ENCODE measurements at regions not wholly inside any gene's neighbourhood (a gene's known extent, or its start where the extent isn't known, plus 50 kb on each side); places are given as distances from the start of the nearest gene placed in this dataset.
"Not testable (repeated sequence)": the region's sequence is repeated elsewhere in the genome, so short reads cannot be mapped to it uniquely, and the experiment has no call there.

DNA sequence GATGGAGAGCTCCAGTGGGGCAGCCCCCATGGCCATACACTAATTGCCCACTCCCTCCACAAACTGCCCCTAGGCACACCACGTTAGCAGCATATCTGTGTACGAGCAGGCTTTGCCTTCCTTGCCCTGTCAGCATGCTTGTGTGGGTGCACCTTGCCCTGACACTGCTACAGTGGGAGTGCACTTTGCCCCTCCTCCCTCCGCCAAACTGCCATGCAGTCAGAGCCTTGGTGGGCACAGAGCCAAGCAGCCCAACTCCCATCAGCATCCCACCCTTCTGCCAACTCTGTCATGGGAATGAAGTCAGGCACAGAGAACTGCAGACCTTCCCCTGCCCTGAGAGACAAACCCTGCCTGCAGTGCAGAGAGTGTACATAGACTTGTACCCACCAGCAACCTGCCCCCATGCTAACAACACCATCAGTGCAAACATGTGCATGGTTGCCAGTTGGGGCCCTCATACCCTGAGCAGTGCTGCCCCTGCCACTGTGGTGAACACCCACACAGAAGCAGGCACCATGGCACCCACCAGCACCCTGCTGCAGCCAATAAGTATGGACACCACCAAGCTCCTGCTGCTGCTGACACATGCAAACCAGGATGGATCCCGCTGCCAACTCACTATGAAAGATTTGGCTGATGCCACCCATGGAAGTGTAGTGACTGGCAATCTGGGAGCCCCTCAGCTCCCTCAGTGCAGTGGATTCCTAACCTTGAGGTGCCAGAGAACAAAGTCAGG, 1197.7 kb upstream of the CELF2 start:
- no peak for DNase-seq
- Histone ChIP-seq H3K27me3 (ENCODE audit: control insufficient read depth, insufficient read depth, low read length) (no peaks in the 10 kb centered on the region), H3K36me3 (replicated peaks; ENCODE audit: control insufficient read depth, insufficient read depth, low read length) (no peaks in the 10 kb centered on the region), H3K4me3 (ENCODE audit: insufficient read depth, low read depth, low read length) (no peak overlapping the region)

DNA sequence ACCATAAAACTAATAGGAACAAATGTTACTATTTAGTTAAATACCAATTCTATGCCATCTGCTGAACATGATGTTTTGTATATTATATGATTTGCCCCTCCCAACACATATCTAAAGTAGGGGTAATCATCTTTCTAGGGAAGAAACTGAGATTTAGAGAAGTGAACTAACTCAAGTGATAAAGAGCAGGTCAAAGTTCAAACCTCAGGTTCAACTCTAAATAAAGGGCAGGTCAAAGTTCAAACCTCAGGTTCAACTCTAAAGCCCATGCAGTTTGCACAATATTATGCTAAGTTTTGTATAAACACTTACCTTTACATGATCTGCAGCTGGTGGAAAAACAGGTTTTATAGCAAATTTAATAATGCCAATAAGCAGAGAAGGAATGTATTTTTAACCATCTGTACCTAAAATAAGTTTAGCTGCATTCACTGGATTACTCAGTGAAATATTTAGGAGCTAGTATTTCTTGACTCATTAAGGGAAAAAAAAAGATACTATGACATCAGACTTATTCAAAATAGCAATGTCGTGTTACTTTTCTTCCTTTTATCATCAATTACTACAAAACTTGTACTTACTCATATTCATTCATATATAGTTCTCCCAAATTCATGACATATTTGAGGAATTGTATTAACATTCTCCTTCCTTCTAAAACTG, 1194.3 kb upstream of the CELF2 start:
- H3K4me3 ChIP-seq (ENCODE audit: insufficient read depth, low read depth, low read length): no peak overlapping the region
- no peaks in the 10 kb centered on the region for H3K36me3 ChIP-seq (replicated peaks; ENCODE audit: control insufficient read depth, insufficient read depth, low read length)
- DNase-seq: no peak
- H3K27me3 ChIP-seq (ENCODE audit: control insufficient read depth, insufficient read depth, low read length): no peaks in the 10 kb centered on the region

DNA sequence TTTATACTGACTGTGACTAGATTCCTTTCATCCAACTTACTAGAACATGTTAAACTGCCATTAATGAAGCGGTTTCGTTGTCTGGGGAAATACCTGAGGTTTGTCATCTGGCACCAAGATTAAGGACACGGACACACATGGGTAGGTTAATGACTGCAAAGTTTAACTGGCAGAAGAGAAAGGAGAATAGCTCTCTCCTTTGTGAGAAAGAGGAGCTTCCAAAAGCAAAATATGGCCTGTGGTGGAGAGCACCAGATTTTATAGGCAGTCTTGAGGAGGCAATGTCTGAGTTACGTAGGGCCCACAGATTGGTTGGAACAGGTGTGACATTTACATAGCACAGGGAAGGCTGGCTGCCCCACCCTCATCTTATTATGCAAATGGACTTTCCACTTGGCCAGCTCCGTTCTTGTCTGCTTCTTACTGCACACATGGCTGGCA, 1193.0 kb upstream of the CELF2 start:
- Histone ChIP-seq H3K27me3 (ENCODE audit: control insufficient read depth, insufficient read depth, low read length) (no peaks in the 10 kb centered on the region), H3K36me3 (replicated peaks; ENCODE audit: control insufficient read depth, insufficient read depth, low read length) (no peaks in the 10 kb centered on the region), H3K4me3 (ENCODE audit: insufficient read depth, low read depth, low read length) (no peak overlapping the region)
- no peak for DNase-seq

DNA sequence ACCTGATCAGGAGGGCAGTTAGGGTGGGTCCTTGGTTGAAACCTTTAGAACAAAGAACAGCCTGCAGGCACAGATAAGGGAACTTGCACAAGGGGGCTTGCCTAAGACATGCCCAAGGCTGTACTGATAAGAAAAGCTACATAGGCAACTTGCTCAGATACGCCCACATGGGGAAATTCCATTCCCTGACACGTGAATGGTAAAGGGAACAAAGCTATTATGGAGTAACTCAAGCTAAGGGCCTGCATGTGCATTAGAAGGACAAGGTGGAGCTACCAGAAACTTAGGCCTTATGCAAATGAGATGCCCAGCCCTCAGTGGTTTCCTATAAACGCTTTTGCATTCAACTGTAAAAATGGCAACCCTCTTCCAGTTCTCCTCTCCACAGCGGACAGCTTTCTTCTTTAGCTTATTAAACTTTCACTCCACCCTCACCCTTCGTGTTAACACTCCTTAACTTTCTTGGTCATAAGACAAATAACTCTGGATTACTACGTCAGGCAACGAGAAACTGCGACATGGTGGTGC, 1192.1 kb upstream of the CELF2 start:
- DNase-seq: no peak
- no peaks in the 10 kb centered on the region for H3K27me3 ChIP-seq (ENCODE audit: control insufficient read depth, insufficient read depth, low read length)
- H3K36me3 ChIP-seq (replicated peaks; ENCODE audit: control insufficient read depth, insufficient read depth, low read length): no peaks in the 10 kb centered on the region
- no peak overlapping the region for H3K4me3 ChIP-seq (ENCODE audit: insufficient read depth, low read depth, low read length)

DNA sequence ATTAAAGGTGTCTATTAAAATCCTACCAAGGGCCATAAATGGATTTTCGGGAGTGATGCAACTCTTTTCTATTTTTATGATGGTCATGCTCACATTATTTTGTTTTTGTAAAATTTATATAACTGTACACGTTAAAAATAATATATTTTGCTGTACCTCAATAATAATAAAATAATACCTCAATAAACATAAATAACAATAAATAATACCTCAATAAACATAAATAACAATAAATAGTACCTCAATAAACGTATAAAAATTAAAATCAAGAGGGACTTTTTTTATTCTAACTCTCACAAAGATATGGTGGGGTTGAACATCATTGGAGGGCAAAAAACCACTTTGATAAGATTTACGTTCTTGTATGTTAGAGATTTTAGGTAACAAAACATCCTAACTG, 1189.6 kb upstream of the CELF2 start:
- no peak for DNase-seq
- H3K36me3 ChIP-seq (replicated peaks; ENCODE audit: control insufficient read depth, insufficient read depth, low read length): no peaks in the 10 kb centered on the region
- H3K4me3 ChIP-seq (ENCODE audit: insufficient read depth, low read depth, low read length): no peak overlapping the region
- H3K27me3 ChIP-seq (ENCODE audit: control insufficient read depth, insufficient read depth, low read length): no peaks in the 10 kb centered on the region

DNA sequence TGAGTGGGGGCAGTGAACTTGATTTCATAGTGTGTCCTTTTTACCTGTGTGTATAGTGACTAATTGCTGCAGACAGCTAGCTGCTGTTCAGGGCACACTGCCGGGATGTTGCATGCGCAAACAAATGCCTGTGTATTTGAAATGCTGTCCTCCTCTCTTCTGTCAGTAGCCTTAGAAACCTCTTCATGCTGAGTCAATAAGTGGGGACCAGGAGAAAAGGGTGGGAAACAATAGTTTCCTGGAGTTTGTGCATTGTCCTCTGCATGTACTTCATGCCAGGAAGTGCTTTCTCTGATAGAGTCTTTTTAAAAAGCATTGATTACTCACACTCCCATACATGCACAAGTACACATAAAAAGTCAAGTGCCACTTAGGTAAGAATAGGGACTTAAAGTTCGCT, 1183.7 kb upstream of the CELF2 start:
- Histone ChIP-seq H3K36me3 (replicated peaks; ENCODE audit: control insufficient read depth, insufficient read depth, low read length) (no peaks in the 10 kb centered on the region), H3K27me3 (ENCODE audit: control insufficient read depth, insufficient read depth, low read length) (no peaks in the 10 kb centered on the region), H3K4me3 (ENCODE audit: insufficient read depth, low read depth, low read length) (no peak overlapping the region)
- peak; percentile 3 for DNase-seq

DNA sequence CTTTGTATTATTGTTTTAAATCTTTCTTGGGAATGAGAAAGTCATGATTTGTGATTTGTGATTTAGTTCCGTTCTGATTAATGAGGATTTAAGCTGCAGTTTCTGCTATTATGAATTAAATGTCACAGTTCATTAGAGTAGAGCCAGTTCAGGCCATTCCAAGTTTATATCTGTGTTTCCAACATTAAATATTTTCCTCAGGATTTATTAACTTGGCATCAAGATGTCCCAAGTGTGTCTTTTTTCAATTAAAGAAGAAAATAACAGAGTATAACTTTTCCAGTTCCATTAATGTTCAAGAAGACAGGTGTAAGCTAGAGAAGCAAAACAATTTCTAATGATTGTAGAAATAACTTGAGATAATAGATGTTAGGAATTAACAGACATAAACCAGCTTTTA, 1183.2 kb upstream of the CELF2 start:
- DNase-seq: no peak
- H3K4me3 ChIP-seq (ENCODE audit: insufficient read depth, low read depth, low read length): no peak overlapping the region
- no peaks in the 10 kb centered on the region for H3K27me3 ChIP-seq (ENCODE audit: control insufficient read depth, insufficient read depth, low read length)
- H3K36me3 ChIP-seq (replicated peaks; ENCODE audit: control insufficient read depth, insufficient read depth, low read length): no peaks in the 10 kb centered on the region

DNA sequence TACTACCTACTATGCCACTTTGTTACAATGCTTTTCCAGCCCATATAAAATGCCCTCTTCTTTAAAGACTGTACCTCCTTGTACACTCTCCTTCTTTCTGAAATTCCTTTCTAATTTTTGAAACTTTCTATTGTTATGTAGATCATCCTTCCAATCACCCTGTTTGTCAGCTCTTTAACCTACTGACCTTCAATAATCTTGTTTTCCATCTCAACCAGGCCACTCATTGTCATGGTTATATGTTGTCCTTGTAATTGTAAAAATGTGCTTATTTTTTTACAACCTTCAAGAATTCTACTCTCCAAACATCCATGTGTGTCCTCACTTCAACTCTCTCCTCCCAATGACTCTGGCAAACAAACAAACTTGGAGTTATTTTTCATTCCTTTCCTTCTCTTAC, 1172.6 kb upstream of the CELF2 start:
- Histone ChIP-seq H3K4me3 (ENCODE audit: insufficient read depth, low read depth, low read length) (no peak overlapping the region), H3K27me3 (ENCODE audit: control insufficient read depth, insufficient read depth, low read length) (no peaks in the 10 kb centered on the region), H3K36me3 (replicated peaks; ENCODE audit: control insufficient read depth, insufficient read depth, low read length) (no peaks in the 10 kb centered on the region)
- DNase-seq: no peak

DNA sequence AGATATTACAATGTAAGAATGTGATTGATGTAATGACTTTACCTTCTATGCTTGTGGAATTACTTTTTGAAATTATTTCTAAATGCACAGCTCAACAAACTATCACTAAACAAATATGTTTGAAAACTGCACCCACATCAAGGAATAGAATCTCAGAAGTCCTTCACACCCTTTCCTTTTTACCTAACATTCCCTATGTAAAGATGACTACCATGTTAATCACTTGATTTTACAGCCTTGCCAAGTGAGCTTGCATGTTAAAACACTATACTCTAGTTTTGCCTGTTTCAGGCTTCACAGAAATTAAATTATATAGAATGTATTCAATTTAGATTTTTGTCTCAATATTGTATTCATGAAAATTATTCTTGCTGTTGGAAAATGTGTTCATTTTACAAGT, 1169.4 kb upstream of the CELF2 start:
- no peaks in the 10 kb centered on the region for H3K36me3 ChIP-seq (replicated peaks; ENCODE audit: control insufficient read depth, insufficient read depth, low read length)
- no peaks in the 10 kb centered on the region for H3K27me3 ChIP-seq (ENCODE audit: control insufficient read depth, insufficient read depth, low read length)
- H3K4me3 ChIP-seq (ENCODE audit: insufficient read depth, low read depth, low read length): no peak overlapping the region
- DNase-seq: no peak

DNA sequence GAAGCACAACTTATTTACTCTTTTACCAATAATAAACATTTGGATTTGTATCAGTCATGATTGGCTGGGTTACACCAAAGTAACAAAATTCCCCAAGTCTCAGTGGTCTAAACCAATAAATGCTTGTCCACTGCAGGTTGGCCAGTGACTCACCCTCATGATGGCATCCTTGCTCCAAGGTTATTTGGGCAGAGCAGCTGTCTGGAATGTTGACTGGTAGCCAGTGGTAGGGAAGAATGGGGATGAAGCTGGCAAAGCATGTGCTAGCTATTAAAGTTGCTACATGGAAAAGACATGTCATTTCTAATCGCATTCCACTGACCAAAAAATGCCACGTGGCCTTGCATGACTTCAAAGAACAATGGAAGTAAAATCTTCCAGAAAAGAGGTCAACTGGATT, 1168.7 kb upstream of the CELF2 start:
- DNase-seq: no peak
- no peaks in the 10 kb centered on the region for H3K36me3 ChIP-seq (replicated peaks; ENCODE audit: control insufficient read depth, insufficient read depth, low read length)
- H3K27me3 ChIP-seq (ENCODE audit: control insufficient read depth, insufficient read depth, low read length): no peaks in the 10 kb centered on the region
- H3K4me3 ChIP-seq (ENCODE audit: insufficient read depth, low read depth, low read length): no peak overlapping the region

DNA sequence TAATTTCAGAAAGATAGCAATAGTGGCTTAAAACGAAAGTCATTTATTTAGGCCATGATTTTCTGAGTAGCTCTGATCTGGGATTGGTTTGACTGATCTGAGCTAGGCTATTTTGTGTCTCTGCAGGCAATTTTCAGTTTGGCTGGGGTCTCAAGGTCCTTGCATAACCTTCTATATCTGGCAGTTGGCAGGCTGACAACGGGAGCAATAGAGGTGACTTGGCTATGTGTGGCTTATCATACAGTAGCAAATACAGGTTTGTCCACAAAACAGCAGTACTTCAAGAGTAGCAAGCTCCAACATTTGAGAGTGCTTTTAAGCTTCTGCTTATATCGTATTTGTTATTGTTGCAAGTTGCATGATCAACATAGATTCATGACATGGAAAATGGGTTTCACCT, 1167.3 kb upstream of the CELF2 start:
- H3K4me3 ChIP-seq (ENCODE audit: insufficient read depth, low read depth, low read length): no peak overlapping the region
- no peaks in the 10 kb centered on the region for H3K27me3 ChIP-seq (ENCODE audit: control insufficient read depth, insufficient read depth, low read length)
- no peak for DNase-seq
- H3K36me3 ChIP-seq (replicated peaks; ENCODE audit: control insufficient read depth, insufficient read depth, low read length): no peaks in the 10 kb centered on the region

DNA sequence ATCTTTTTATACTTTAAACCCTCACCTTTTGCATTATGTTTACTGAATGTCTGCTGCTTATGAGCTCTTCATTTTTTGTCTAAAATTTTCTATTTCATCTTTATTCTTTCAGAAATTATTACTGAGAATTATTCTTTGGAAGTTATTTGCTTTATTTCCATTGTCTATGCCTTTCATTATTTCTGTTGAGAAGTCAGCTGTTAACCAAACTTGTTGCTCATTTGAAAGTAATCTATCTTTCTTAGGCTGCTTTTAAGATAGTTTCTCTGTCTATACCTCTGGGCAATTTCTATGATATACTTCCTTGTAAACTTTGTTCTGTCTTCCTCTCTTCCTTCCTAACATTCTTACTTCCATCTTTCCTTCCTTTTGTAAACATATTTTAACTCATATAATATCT, 1165.9 kb upstream of the CELF2 start:
- no peak for DNase-seq
- Histone ChIP-seq H3K36me3 (replicated peaks; ENCODE audit: control insufficient read depth, insufficient read depth, low read length) (no peaks in the 10 kb centered on the region), H3K27me3 (ENCODE audit: control insufficient read depth, insufficient read depth, low read length) (no peaks in the 10 kb centered on the region), H3K4me3 (ENCODE audit: insufficient read depth, low read depth, low read length) (no peak overlapping the region)

DNA sequence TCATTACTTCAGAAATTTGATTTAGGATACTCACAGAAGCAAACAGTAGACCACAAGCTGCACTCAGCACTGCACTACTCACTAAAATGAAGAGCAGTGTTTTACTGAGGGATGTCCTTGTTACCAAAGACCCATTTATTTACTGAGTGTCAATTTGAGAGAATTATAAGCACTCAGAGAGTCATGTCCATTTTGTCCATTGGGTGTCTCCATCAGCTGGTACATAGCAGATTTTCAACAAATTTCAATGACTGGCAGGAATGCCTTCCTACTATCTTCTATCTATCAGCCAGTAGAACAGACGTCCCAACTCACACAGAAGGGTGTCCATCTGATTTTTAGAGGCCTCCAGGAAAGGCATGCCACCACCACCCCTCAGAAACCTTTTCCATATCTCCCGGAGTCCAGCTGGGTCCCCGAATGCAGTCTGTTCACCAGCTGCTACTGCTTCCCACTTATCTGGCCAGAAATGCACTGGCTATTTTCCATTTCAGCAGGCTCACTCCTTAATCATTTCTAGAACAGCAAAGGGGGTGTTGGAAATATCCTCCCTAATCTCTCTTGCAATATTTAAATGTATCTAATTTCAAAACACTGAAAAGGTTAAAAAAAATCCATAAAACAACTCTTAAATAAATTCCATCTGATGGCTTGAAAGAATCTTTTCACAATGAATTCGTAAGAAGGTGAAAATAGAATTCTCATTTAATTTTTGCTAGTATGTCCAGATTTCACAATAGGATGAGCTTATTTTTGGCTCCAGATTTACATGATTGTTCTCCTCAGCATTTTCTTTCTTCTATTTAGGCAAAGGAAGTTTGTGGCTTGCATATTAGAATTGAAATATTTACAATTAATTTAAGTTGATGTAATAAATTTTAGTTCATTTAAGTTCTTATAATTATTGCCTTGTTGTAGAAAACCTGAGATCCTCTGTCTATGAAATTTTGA, 1164.0 kb upstream of the CELF2 start:
- Histone ChIP-seq H3K27me3 (ENCODE audit: control insufficient read depth, insufficient read depth, low read length) (no peaks in the 10 kb centered on the region), H3K36me3 (replicated peaks; ENCODE audit: control insufficient read depth, insufficient read depth, low read length) (no peaks in the 10 kb centered on the region), H3K4me3 (ENCODE audit: insufficient read depth, low read depth, low read length) (no peak overlapping the region)
- DNase-seq: no peak

DNA sequence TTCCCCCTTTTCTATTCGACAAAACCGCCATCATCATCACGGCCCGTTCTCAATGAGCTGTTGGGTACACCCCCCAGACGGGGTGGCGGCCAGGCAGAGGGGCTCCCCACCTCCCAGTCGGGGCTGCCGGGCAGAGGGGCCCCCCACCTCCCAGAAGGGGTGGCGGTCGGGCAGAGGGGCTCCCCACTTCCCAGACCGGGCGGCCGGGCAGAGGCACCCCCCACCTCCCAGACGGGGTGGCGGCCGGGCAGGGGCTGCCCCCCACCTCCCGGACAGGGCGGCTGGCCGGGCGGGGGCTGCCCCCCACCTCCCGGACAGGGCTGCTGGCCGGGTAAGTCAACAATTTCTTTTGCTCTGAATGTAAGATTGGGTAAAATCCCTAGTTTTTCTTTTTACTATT, 1162.2 kb upstream of the CELF2 start:
- H3K4me3 ChIP-seq (ENCODE audit: insufficient read depth, low read depth, low read length); DNase-seq; H3K36me3 ChIP-seq (replicated peaks; ENCODE audit: control insufficient read depth, insufficient read depth, low read length); H3K27me3 ChIP-seq (ENCODE audit: control insufficient read depth, insufficient read depth, low read length): not testable (repeated sequence)
